ENCODE measurements at regions not wholly inside any gene's neighbourhood (a gene's known extent, or its start where the extent isn't known, plus 50 kb on each side); places are given as distances from the start of the nearest gene placed in this dataset.

DNA sequence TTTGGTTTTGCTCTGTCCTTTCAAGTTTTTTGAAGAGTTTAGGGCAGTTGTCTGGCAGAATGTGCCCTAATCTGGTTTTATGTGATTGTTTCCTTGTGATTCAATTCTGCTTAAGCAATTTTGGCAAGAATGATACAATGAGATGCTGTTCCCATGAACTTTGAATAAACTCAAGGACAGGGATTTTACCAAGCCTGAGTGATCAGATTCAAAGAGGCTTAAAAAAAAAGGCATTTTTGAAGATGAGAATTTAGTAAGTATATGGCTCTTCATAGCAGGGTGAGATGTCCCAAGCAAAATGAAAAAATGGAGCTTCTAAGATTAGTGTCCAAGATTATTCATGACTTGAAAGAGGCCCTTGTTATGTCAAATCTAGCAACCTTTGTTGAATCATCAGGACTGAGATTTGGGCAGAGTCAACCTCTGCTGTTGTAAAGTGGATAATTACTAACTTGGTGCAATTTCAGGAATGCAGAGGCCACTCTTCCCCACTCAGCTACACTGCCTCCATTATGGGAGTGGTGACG lies 180.6 kb upstream of the NUDT4 start:
- TF ChIP-seq, protein P1, sequence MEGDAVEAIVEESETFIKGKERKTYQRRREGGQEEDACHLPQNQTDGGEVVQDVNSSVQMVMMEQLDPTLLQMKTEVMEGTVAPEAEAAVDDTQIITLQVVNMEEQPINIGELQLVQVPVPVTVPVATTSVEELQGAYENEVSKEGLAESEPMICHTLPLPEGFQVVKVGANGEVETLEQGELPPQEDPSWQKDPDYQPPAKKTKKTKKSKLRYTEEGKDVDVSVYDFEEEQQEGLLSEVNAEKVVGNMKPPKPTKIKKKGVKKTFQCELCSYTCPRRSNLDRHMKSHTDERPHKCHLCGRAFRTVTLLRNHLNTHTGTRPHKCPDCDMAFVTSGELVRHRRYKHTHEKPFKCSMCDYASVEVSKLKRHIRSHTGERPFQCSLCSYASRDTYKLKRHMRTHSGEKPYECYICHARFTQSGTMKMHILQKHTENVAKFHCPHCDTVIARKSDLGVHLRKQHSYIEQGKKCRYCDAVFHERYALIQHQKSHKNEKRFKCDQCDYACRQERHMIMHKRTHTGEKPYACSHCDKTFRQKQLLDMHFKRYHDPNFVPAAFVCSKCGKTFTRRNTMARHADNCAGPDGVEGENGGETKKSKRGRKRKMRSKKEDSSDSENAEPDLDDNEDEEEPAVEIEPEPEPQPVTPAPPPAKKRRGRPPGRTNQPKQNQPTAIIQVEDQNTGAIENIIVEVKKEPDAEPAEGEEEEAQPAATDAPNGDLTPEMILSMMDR (IDR thresholded peaks at IDR 0.05; ENCODE audit: insufficient read depth, low read length, poor library complexity, severe bottlenecking): no peak
- TF ChIP-seq EZH2phosphoT487 (conservative IDR thresholded peaks at IDR 0.05; ENCODE audit: low read length): no peak
- H3K79me2 ChIP-seq (ENCODE audit: insufficient read depth, low read length): no peaks in the 10 kb centered on the region
- H3K9me3 ChIP-seq (ENCODE audit: insufficient read depth, low read length): 0 out of 2 replicates have a peak, but pooled peaks cover 6% of the 10 kb centered on the region
- no peaks in the 10 kb centered on the region for H3K27me3 ChIP-seq (ENCODE audit: low read length)
- H3K9ac ChIP-seq (ENCODE audit: low read length): no peak overlapping the region
- H4K20me1 ChIP-seq (ENCODE audit: low read depth, low read length): no peaks in the 10 kb centered on the region
- H3K9me2 ChIP-seq (replicated peaks; ENCODE audit: insufficient read depth, low read length): no peaks in the 10 kb centered on the region
- H2AFZ ChIP-seq (ENCODE audit: low read depth, low read length, severe bottlenecking): no peak overlapping the region
- no peak overlapping the region for H3K4me3 ChIP-seq (ENCODE audit: insufficient read depth, low read length, poor library complexity, severe bottlenecking)
- H3K36me3 ChIP-seq (ENCODE audit: low read length): no peaks in the 10 kb centered on the region
- H3K27ac ChIP-seq (ENCODE audit: low read depth, low read length): no peak overlapping the region
- H3K4me2 ChIP-seq (ENCODE audit: low read depth, low read length, poor library complexity, severe bottlenecking): no peak overlapping the region
- H3F3A ChIP-seq (ENCODE audit: insufficient read depth): no peaks in the 10 kb centered on the region

DNA sequence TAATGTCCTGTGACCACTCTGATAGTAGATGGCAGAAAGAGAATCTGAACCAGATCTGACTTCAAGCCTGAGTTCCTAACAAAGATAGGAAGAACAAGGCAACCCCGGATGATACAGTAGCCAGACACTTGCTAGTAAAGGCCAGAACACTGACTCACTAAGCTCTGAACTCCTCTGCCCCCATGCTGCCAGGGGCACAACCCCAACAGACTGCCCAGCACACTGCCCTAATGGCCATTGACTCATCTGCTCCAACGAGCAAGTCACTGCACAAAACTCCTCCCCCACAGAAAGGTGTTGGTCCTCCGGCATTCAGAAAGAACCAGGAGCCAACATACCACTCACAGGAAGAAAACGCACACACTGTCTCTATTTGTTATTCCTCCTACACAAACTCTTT lies 179.6 kb upstream of the NUDT4 start:
- Histone ChIP-seq H3K4me3 (ENCODE audit: insufficient read depth, low read length, poor library complexity, severe bottlenecking) (no peak overlapping the region), H3K9me3 (ENCODE audit: insufficient read depth, low read length) (0 out of 2 replicates have a peak, but pooled peaks cover 6% of the 10 kb centered on the region), H3K79me2 (ENCODE audit: insufficient read depth, low read length) (no peaks in the 10 kb centered on the region), H3F3A (ENCODE audit: insufficient read depth) (no peaks in the 10 kb centered on the region), H3K36me3 (ENCODE audit: low read length) (no peaks in the 10 kb centered on the region), H3K27me3 (ENCODE audit: low read length) (no peaks in the 10 kb centered on the region), H2AFZ (ENCODE audit: low read depth, low read length, severe bottlenecking) (no peak overlapping the region), H3K27ac (ENCODE audit: low read depth, low read length) (no peak overlapping the region), H3K4me2 (ENCODE audit: low read depth, low read length, poor library complexity, severe bottlenecking) (no peak overlapping the region), H4K20me1 (ENCODE audit: low read depth, low read length) (no peaks in the 10 kb centered on the region), H3K9me2 (replicated peaks; ENCODE audit: insufficient read depth, low read length) (no peaks in the 10 kb centered on the region), H3K9ac (ENCODE audit: low read length) (no peak overlapping the region)
- TF ChIP-seq, protein P1 (IDR thresholded peaks at IDR 0.05; ENCODE audit: insufficient read depth, low read length, poor library complexity, severe bottlenecking): no peak
- no peak for TF ChIP-seq EZH2phosphoT487 (conservative IDR thresholded peaks at IDR 0.05; ENCODE audit: low read length)

DNA sequence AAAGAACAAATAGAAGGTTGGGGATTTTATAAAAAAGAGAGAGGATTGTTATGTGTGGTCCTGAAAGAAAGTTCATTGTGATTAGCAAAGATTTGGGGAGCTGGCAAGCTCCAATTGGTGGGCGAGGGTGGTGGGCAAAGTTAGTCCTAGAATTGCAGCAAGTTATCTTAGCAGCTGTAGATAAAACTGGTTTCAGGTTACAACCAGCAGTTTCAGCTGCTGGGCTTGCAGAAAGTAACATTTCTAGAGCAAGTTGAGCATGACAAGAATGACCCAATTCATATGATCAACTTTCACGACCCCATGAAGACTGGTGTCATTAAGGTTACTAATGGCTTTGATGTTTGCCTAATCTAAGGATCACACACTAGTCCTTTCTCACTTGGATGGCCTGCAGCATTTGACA lies 177.9 kb upstream of the NUDT4 start:
- Histone ChIP-seq H3K9me2 (replicated peaks; ENCODE audit: insufficient read depth, low read length) (no peaks in the 10 kb centered on the region), H3K36me3 (ENCODE audit: low read length) (no peaks in the 10 kb centered on the region), H4K20me1 (ENCODE audit: low read depth, low read length) (no peaks in the 10 kb centered on the region), H3K4me2 (ENCODE audit: low read depth, low read length, poor library complexity, severe bottlenecking) (no peak overlapping the region), H3K27me3 (ENCODE audit: low read length) (no peaks in the 10 kb centered on the region), H3K79me2 (ENCODE audit: insufficient read depth, low read length) (no peaks in the 10 kb centered on the region), H3K9ac (ENCODE audit: low read length) (no peak overlapping the region), H3K27ac (ENCODE audit: low read depth, low read length) (no peak overlapping the region), H3K4me3 (ENCODE audit: insufficient read depth, low read length, poor library complexity, severe bottlenecking) (no peak overlapping the region), H3F3A (ENCODE audit: insufficient read depth) (no peaks in the 10 kb centered on the region), H2AFZ (ENCODE audit: low read depth, low read length, severe bottlenecking) (no peak overlapping the region), H3K9me3 (ENCODE audit: insufficient read depth, low read length) (no peaks in the 10 kb centered on the region)
- TF ChIP-seq, protein P1 (IDR thresholded peaks at IDR 0.05; ENCODE audit: insufficient read depth, low read length, poor library complexity, severe bottlenecking): no peak
- no peak for TF ChIP-seq EZH2phosphoT487 (conservative IDR thresholded peaks at IDR 0.05; ENCODE audit: low read length)

Data from SU-DHL-6 (cell line).